Stomach smooth muscle (tissue), 2 donors: ENCODE measurements at regions not wholly inside any gene's neighbourhood (a gene's known extent, or its start where the extent isn't known, plus 50 kb on each side); places are given as distances from the start of the nearest gene placed in this dataset.

ENCODE experiments used
- H3K27ac ChIP-seq: one replicate; pipeline ENCODE4 v1.7.0; 2013; ENCODE audit warnings: mild to moderate bottlenecking, low read length, inconsistent platforms
- H3K27me3 ChIP-seq, 2 donors: one replicate each; pipeline ENCODE4 v1.7.0; 2013; ENCODE audit warnings: low read length in 2 of 2; ENCODE audit not compliant: insufficient read depth in 2 of 2, control insufficient read depth in 1 of 2
- H3K36me3 ChIP-seq, 2 donors: one replicate each; pipeline ENCODE4 v1.7.0; 2013; ENCODE audit warnings: low read length in 2 of 2; ENCODE audit not compliant: control insufficient read depth in 2 of 2, insufficient read depth in 2 of 2
- H3K4me1 ChIP-seq: one replicate; pipeline ENCODE4 v1.7.0; 2013; ENCODE audit warnings: low read length; ENCODE audit not compliant: control insufficient read depth, insufficient read depth
- H3K4me3 ChIP-seq, 2 donors: one replicate each; pipeline ENCODE4 v1.7.0; 2013; ENCODE audit warnings: low read length in 2 of 2
- H3K9ac ChIP-seq, 2 donors: one replicate each; pipeline ENCODE4 v1.7.0; 2013; ENCODE audit warnings: low read length in 2 of 2, mild to moderate bottlenecking in 1 of 2
- H3K9me3 ChIP-seq, 2 donors: one replicate each; pipeline ENCODE4 v1.7.0; 2013; ENCODE audit warnings: low read length in 2 of 2; ENCODE audit not compliant: control insufficient read depth in 2 of 2
- donor health status: healthy.
- donor health status: Pancreatic carcinoma.

GRCh38 chr4:127149086-127149485 is 483.7 kb upstream of the INTU start:
- Histone ChIP-seq H3K27ac (no peak overlapping the region), H3K4me1 (peaks cover 8% of the 10 kb centered on the region), H3K4me3 (no peak overlapping the region), H3K9ac (no peak overlapping the region), H3K9me3 (no peaks in the 10 kb centered on the region), H3K27me3 (no peaks in the 10 kb centered on the region), H3K36me3 (no peaks in the 10 kb centered on the region)

- Histone ChIP-seq H3K36me3 (no peaks in the 10 kb centered on the region), H3K4me1 (no peaks in the 10 kb centered on the region), H3K9ac (no peak overlapping the region), H3K27me3 (no peaks in the 10 kb centered on the region), H3K4me3 (no peak overlapping the region), H3K9me3 (no peaks in the 10 kb centered on the region), H3K27ac (no peak overlapping the region)
Measured at GRCh38 chr4:127151941-127152340, 480.8 kb upstream of the INTU start.

- no peak overlapping the region for H3K9ac ChIP-seq
- H3K27me3 ChIP-seq = no peaks in the 10 kb centered on the region
- H3K36me3 ChIP-seq = no peaks in the 10 kb centered on the region
- no peaks in the 10 kb centered on the region for H3K4me1 ChIP-seq
- H3K4me3 ChIP-seq = no peak overlapping the region
- H3K9me3 ChIP-seq = no peaks in the 10 kb centered on the region
- no peak overlapping the region for H3K27ac ChIP-seq
Measured at GRCh38 chr4:127155116-127155515, 477.6 kb upstream of the INTU start.

- no peak overlapping the region for H3K4me3 ChIP-seq
- no peaks in the 10 kb centered on the region for H3K4me1 ChIP-seq
- H3K27ac ChIP-seq = no peak overlapping the region
- no peaks in the 10 kb centered on the region for H3K9me3 ChIP-seq
- H3K36me3 ChIP-seq = no peaks in the 10 kb centered on the region
- H3K27me3 ChIP-seq = no peaks in the 10 kb centered on the region
- no peak overlapping the region for H3K9ac ChIP-seq
Measured at GRCh38 chr4:127155555-127155954, 477.2 kb upstream of the INTU start.

GRCh38 chr4:127162741-127163140 is 470.0 kb upstream of the INTU start:
- Histone ChIP-seq H3K4me1 (no peaks in the 10 kb centered on the region), H3K9me3 (no peaks in the 10 kb centered on the region), H3K4me3 (no peak overlapping the region), H3K36me3 (no peaks in the 10 kb centered on the region), H3K27ac (no peak overlapping the region), H3K9ac (no peak overlapping the region), H3K27me3 (no peaks in the 10 kb centered on the region)

GRCh38 chr4:127165971-127166370 is 466.8 kb upstream of the INTU start:
- Histone ChIP-seq H3K4me1 (no peaks in the 10 kb centered on the region), H3K9me3 (no peaks in the 10 kb centered on the region), H3K27ac (no peak overlapping the region), H3K9ac (no peak overlapping the region), H3K36me3 (no peaks in the 10 kb centered on the region), H3K4me3 (no peak overlapping the region), H3K27me3 (no peaks in the 10 kb centered on the region)

GRCh38 chr4:127174201-127174600 is 458.6 kb upstream of the INTU start:
- Histone ChIP-seq H3K27ac (no peak overlapping the region), H3K9me3 (no peaks in the 10 kb centered on the region), H3K4me3 (no peak overlapping the region), H3K27me3 (no peaks in the 10 kb centered on the region), H3K36me3 (no peaks in the 10 kb centered on the region), H3K4me1 (no peaks in the 10 kb centered on the region), H3K9ac (no peak overlapping the region)

GRCh38 chr4:127174616-127175015 is 458.1 kb upstream of the INTU start:
- Histone ChIP-seq H3K36me3 (no peaks in the 10 kb centered on the region), H3K9me3 (no peaks in the 10 kb centered on the region), H3K4me1 (no peaks in the 10 kb centered on the region), H3K9ac (no peak overlapping the region), H3K27me3 (no peaks in the 10 kb centered on the region), H3K4me3 (no peak overlapping the region), H3K27ac (no peak overlapping the region)

GRCh38 chr4:127179256-127180087 is 453.3 kb upstream of the INTU start:
- no peak overlapping the region for H3K9ac ChIP-seq
- no peak overlapping the region for H3K27ac ChIP-seq
- H3K9me3 ChIP-seq = no peaks in the 10 kb centered on the region
- H3K27me3 ChIP-seq = no peaks in the 10 kb centered on the region
- no peaks in the 10 kb centered on the region for H3K4me1 ChIP-seq
- H3K4me3 ChIP-seq = no peak overlapping the region
- no peaks in the 10 kb centered on the region for H3K36me3 ChIP-seq

- H3K9me3 ChIP-seq = no peaks in the 10 kb centered on the region
- no peaks in the 10 kb centered on the region for H3K27me3 ChIP-seq
- no peaks in the 10 kb centered on the region for H3K36me3 ChIP-seq
- H3K4me3 ChIP-seq = no peak overlapping the region
- no peak overlapping the region for H3K27ac ChIP-seq
- H3K4me1 ChIP-seq = no peaks in the 10 kb centered on the region
- H3K9ac ChIP-seq = no peak overlapping the region
Measured at GRCh38 chr4:127181001-127181400, 451.8 kb upstream of the INTU start.

GRCh38 chr4:127182687-127183086 is 450.1 kb upstream of the INTU start:
- H3K4me3 ChIP-seq = no peak overlapping the region
- H3K27me3 ChIP-seq = no peaks in the 10 kb centered on the region
- no peak overlapping the region for H3K9ac ChIP-seq
- no peaks in the 10 kb centered on the region for H3K36me3 ChIP-seq
- H3K27ac ChIP-seq = no peak overlapping the region
- no peaks in the 10 kb centered on the region for H3K9me3 ChIP-seq
- no peaks in the 10 kb centered on the region for H3K4me1 ChIP-seq
